ENCODE measurements at regions not wholly inside any gene's neighbourhood (a gene's known extent, or its start where the extent isn't known, plus 50 kb on each side); places are given as distances from the start of the nearest gene placed in this dataset.

DNA sequence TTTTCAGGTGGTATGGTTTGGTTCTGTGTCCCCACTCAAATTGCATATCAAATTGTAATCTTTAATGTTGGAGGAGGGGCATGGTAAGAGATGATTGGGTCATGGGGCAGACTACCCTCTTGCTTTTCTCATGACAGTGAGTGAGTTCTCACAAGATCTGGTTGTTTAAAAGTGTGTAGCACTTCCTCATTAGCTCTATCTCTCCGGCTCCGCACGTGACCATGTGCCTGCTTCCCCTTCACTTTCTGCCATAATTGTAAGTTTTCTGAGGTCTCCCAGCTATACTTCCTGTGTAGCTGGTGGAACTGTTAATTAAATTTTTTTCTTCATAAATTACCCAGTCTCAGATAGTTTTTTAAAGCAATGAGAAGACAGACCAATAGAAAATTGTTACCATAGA lies 843.2 kb downstream of the AMY1C start:
- no peak for TF ChIP-seq EZH2phosphoT487 (IDR thresholded peaks at IDR 0.05; ENCODE audit: low read depth)
- TF ChIP-seq, protein P1, sequence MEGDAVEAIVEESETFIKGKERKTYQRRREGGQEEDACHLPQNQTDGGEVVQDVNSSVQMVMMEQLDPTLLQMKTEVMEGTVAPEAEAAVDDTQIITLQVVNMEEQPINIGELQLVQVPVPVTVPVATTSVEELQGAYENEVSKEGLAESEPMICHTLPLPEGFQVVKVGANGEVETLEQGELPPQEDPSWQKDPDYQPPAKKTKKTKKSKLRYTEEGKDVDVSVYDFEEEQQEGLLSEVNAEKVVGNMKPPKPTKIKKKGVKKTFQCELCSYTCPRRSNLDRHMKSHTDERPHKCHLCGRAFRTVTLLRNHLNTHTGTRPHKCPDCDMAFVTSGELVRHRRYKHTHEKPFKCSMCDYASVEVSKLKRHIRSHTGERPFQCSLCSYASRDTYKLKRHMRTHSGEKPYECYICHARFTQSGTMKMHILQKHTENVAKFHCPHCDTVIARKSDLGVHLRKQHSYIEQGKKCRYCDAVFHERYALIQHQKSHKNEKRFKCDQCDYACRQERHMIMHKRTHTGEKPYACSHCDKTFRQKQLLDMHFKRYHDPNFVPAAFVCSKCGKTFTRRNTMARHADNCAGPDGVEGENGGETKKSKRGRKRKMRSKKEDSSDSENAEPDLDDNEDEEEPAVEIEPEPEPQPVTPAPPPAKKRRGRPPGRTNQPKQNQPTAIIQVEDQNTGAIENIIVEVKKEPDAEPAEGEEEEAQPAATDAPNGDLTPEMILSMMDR (IDR thresholded peaks at IDR 0.05; ENCODE audit: low read depth, low read length), result no peak

All from OCI-LY3 (cell line).